ENCODE measurements at regions not wholly inside any gene's neighbourhood (a gene's known extent, or its start where the extent isn't known, plus 50 kb on each side); places are given as distances from the start of the nearest gene placed in this dataset.

DNA sequence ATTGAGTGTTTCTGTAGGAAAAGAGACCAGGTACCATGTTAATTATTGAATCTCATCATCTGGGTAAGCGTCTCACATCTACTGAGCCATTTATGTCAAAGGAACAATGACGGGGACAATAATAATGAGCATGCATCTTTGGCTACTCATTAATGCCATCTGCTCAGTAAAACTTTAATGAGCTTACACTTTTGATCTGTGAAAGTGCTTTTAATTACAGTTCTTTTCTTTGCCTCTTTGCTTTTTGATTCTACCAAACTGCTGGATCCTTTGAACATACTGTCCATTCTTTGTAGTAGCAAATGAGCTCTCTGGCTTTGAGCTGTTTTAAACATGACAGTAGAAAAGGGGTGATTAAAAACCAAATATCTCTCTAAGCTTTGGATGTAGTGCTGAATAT is 181.2 kb upstream of the IVNS1ABP start:
- TF ChIP-seq, protein P1, sequence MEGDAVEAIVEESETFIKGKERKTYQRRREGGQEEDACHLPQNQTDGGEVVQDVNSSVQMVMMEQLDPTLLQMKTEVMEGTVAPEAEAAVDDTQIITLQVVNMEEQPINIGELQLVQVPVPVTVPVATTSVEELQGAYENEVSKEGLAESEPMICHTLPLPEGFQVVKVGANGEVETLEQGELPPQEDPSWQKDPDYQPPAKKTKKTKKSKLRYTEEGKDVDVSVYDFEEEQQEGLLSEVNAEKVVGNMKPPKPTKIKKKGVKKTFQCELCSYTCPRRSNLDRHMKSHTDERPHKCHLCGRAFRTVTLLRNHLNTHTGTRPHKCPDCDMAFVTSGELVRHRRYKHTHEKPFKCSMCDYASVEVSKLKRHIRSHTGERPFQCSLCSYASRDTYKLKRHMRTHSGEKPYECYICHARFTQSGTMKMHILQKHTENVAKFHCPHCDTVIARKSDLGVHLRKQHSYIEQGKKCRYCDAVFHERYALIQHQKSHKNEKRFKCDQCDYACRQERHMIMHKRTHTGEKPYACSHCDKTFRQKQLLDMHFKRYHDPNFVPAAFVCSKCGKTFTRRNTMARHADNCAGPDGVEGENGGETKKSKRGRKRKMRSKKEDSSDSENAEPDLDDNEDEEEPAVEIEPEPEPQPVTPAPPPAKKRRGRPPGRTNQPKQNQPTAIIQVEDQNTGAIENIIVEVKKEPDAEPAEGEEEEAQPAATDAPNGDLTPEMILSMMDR (conservative IDR thresholded peaks at IDR 0.05) = no peak
- no peak for TF ChIP-seq ZFX (IDR thresholded peaks at IDR 0.05)

All from C4-2B (cell line).